Gastroesophageal sphincter (tissue), 4 donors: ENCODE measurements at regions not wholly inside any gene's neighbourhood (a gene's known extent, or its start where the extent isn't known, plus 50 kb on each side); places are given as distances from the start of the nearest gene placed in this dataset.

Experiments used
- ATAC-seq: fragments of 150-250 bp; one replicate; pipeline ENCODE4 v1.9.1; 2016; ENCODE audit warnings: mild to moderate bottlenecking, moderate library complexity
- H3K27ac ChIP-seq, 4 donors: fragments of 200-600 bp; sonication (generic) in 3 of 4; 1 replicate in 3 of 4; 2 replicates in 1 of 4; pipeline ENCODE4 v1.5.1; 2016 to 2019
- H3K27me3 ChIP-seq: fragments of 200-600 bp; sonication (generic); one replicate; pipeline ENCODE4 v1.5.1; 2019
- H3K36me3 ChIP-seq, 2 donors: fragments of 200-600 bp; sonication (generic); one replicate each; pipeline ENCODE4 v1.5.1; 2019; ENCODE audit warnings: control low read depth in 1 of 2
- H3K4me1 ChIP-seq, 3 donors: fragments of 200-600 bp; sonication (generic); 1 replicate in 2 of 3; 2 replicates in 1 of 3; pipeline ENCODE4 v1.5.1; 2016 to 2019; ENCODE audit warnings: control low read depth in 2 of 3
- H3K4me3 ChIP-seq, 2 donors: fragments of 200-600 bp; sonication (generic); one replicate each; pipeline ENCODE4 v1.5.1; 2019; ENCODE audit warnings: mild to moderate bottlenecking in 1 of 2, moderate library complexity in 1 of 2
- H3K9me3 ChIP-seq, 3 donors: fragments of 200-600 bp; sonication (generic); one replicate each; pipeline ENCODE4 v1.5.1; 2017 to 2019; ENCODE audit warnings: control low read depth in 2 of 3
- CTCF ChIP-seq, 4 experiments: fragments of 200-600 bp in 2 of 4; fragments of 450-650 bp in 2 of 4; sonication (generic) in 1 of 4; IDR thresholded peaks; one replicate each; pipeline ENCODE4 v1.5.1; 2017 to 2019; ENCODE audit warnings: antibody characterized with exemption in 4 of 4, mild to moderate bottlenecking in 2 of 4, moderate library complexity in 2 of 4
- EP300 ChIP-seq: sonication (generic); formaldehyde crosslinking; IDR thresholded peaks from one replicate; pipeline ENCODE4 v1.6.1; 2017; ENCODE audit warnings: antibody characterized with exemption, mild to moderate bottlenecking
- POLR2A ChIP-seq, 2 donors: fragments of 450-650 bp; IDR thresholded peaks; one replicate each; pipeline ENCODE4 v1.6.1; 2017; ENCODE audit warnings: antibody characterized with exemption in 2 of 2, mild to moderate bottlenecking in 2 of 2, moderate library complexity in 1 of 2
- POLR2AphosphoS5 ChIP-seq: sonication (generic); formaldehyde crosslinking; IDR thresholded peaks from one replicate; pipeline ENCODE4 v1.6.1; 2017; ENCODE audit warnings: antibody characterized with exemption
- WGBS, 2 donors: methylation state at CpG; one replicate each; pipeline ENCODE4 v1.1.5; 2018; ENCODE audit warnings: low coverage in 1 of 2; 5-methylcytosine and 5-hydroxymethylcytosine counted together

GRCh38 chr4:91830681-91831395, 472.9 kb upstream of the GRID2 start:
- 92 to 96% methylated on average over 3 to 4 of the region's 4 CpGs for WGBS, 2 donors

GRCh38 chr4:91837608-91838029, 466.1 kb upstream of the GRID2 start:
- peaks cover 0 to 23% (median 0%) of the 10 kb centered on the region in 3 donors for H3K9me3 ChIP-seq
- H3K4me3 ChIP-seq, result no peak overlapping the region
- no peaks in the 10 kb centered on the region for H3K4me1 ChIP-seq
- ATAC-seq, result no peak
- WGBS, 2 donors, result 75% methylated on average over 1 of the region's 1 CpG; no CpG with 5 or more reads in 1 of the 2 donors
- no peaks in the 10 kb centered on the region for H3K27me3 ChIP-seq
- no peak overlapping the region for H3K27ac ChIP-seq
- TF ChIP-seq EP300, result no peak
- H3K36me3 ChIP-seq, result no peaks in the 10 kb centered on the region

More at GRCh38 chr4:91830681-91831395, 472.9 kb upstream of the GRID2 start:
- TF ChIP-seq POLR2A (IDR thresholded peaks at IDR 0.05), result no peak
- no peak for TF ChIP-seq POLR2AphosphoS5
- TF ChIP-seq EP300, result no peak
- TF ChIP-seq CTCF (IDR thresholded peaks at IDR 0.05), result no peak
- Histone ChIP-seq H3K9me3 (peaks cover 0 to 39% (median 0%) of the 10 kb centered on the region in 3 donors), H3K27ac (no peak overlapping the region), H3K36me3 (no peaks in the 10 kb centered on the region), H3K27me3 (no peaks in the 10 kb centered on the region), H3K4me1 (no peaks in the 10 kb centered on the region), H3K4me3 (no peak overlapping the region)
- ATAC-seq, result no peak

GRCh38 chr4:91838181-91838861, 465.4 kb upstream of the GRID2 start:
- TF ChIP-seq POLR2A (IDR thresholded peaks at IDR 0.05) (no peak), EP300 (no peak), POLR2AphosphoS5 (no peak)
- no peaks in the 10 kb centered on the region for H3K36me3 ChIP-seq
- ATAC-seq, result no peak
- peaks cover 0 to 16% (median 0%) of the 10 kb centered on the region in 3 donors for H3K9me3 ChIP-seq
- no peak overlapping the region for H3K27ac ChIP-seq
- no peaks in the 10 kb centered on the region for H3K27me3 ChIP-seq
- no peaks in the 10 kb centered on the region for H3K4me1 ChIP-seq
- no peak overlapping the region for H3K4me3 ChIP-seq
- 47 to 64% methylated on average over 2 of the region's 2 CpGs for WGBS, 2 donors

- Histone ChIP-seq H3K27ac (no peak overlapping the region), H3K4me1 (no peaks in the 10 kb centered on the region), H3K9me3 (no peaks in the 10 kb centered on the region), H3K36me3 (no peaks in the 10 kb centered on the region), H3K4me3 (no peak overlapping the region), H3K27me3 (no peaks in the 10 kb centered on the region)
- ATAC-seq, result no peak
- 14 to 43% methylated on average over 2 of the region's 2 CpGs for WGBS, 2 donors
- TF ChIP-seq CTCF (IDR thresholded peaks at IDR 0.05), result no peak
- TF ChIP-seq POLR2AphosphoS5, result no peak
- no peak for TF ChIP-seq EP300
- TF ChIP-seq POLR2A (IDR thresholded peaks at IDR 0.05), result no peak
Observed at GRCh38 chr4:91840359-91840758, 463.4 kb upstream of the GRID2 start.

GRCh38 chr4:91846233-91846632, 457.5 kb upstream of the GRID2 start:
- 75 to 90% methylated on average over 1 of the region's 1 CpG for WGBS, 2 donors
- no peak for ATAC-seq
- H3K27ac ChIP-seq, result no peak overlapping the region
- H3K27me3 ChIP-seq, result no peaks in the 10 kb centered on the region
- H3K36me3 ChIP-seq, result no peaks in the 10 kb centered on the region
- H3K4me3 ChIP-seq, result no peak overlapping the region
- no peaks in the 10 kb centered on the region for H3K4me1 ChIP-seq
- TF ChIP-seq CTCF (IDR thresholded peaks at IDR 0.05) (no peak), EP300 (no peak), POLR2AphosphoS5 (no peak), POLR2A (IDR thresholded peaks at IDR 0.05) (no peak)
- H3K9me3 ChIP-seq, result no peaks in the 10 kb centered on the region
